NT2/D1 (cell line): ENCODE measurements at regions not wholly inside any gene's neighbourhood (a gene's known extent, or its start where the extent isn't known, plus 50 kb on each side); places are given as distances from the start of the nearest gene placed in this dataset.

Experiments used
- SUZ12 ChIP-seq: IDR thresholded peaks from 2 replicates; pipeline ENCODE4 v1.6.1; 2011; ENCODE audit not compliant: insufficient read length, insufficient read depth; ENCODE audit errors: extremely low read depth
- YY1 ChIP-seq: IDR thresholded peaks from 2 replicates; pipeline ENCODE4 v1.6.1; 2011; ENCODE audit not compliant: insufficient read length, insufficient read depth
- ZNF274 ChIP-seq: IDR thresholded peaks from 2 replicates; pipeline ENCODE4 v1.6.1; 2011; ENCODE audit warnings: mild to moderate bottlenecking, low read depth, low read length

DNA sequence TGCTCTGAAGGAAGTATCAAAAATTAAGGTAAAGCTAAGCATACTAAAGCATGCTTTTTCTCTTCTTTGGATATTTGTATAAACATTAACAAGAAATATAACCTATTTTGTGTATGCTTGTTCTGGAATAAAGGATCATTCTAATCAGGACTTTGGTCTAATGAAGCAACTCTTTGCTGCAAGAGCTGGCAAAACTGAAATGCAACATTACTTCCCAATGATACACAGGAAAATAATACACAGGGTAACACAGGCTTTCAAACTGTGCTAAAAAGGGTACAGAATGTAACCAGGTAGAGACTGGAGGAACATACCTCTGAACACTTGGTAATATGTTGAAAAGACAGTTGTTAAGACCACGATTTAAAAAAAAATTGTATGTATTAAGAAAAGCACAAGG lies 222.5 kb upstream of the DIO2 start:
- TF ChIP-seq SUZ12 (no peak), YY1 (no peak), ZNF274 (no peak)
